K562 (cell line): ENCODE measurements at regions not wholly inside any gene's neighbourhood (a gene's known extent, or its start where the extent isn't known, plus 50 kb on each side); places are given as distances from the start of the nearest gene placed in this dataset.

Experiments used
- CHD4 ChIP-seq: fragments of 200-600 bp; sonication (generic); IDR thresholded peaks from 3 replicates; pipeline ENCODE4 v1.6.1; 2012; ENCODE audit warnings: low read depth, mild to moderate bottlenecking, mixed read lengths, low read length, inconsistent platforms; ENCODE audit not compliant: insufficient read depth, insufficient replicate concordance, poor library complexity, severe bottlenecking
- CTCF ChIP-seq, 3 experiments: IDR thresholded peaks in 2 of 3; conservative IDR thresholded peaks in 1 of 3; 2 replicates each; pipeline ENCODE4 v1.5.1; 2011 to 2012; ENCODE audit warnings: low read length in 3 of 3, mild to moderate bottlenecking in 3 of 3, control low read depth in 2 of 3, improper control_type of control experiment in 1 of 3, inconsistent platforms in 1 of 3, low read depth in 1 of 3, mixed read lengths in 1 of 3, moderate library complexity in 1 of 3; ENCODE audit not compliant: insufficient read depth in 2 of 3
- EGR1 ChIP-seq: fragments of 450-650 bp; conservative IDR thresholded peaks from 2 replicates; pipeline ENCODE4 v1.6.1; 2017; ENCODE audit warnings: mild to moderate bottlenecking
- HNRNPLL ChIP-seq: fragments of 200-400 bp; formaldehyde crosslinking; IDR thresholded peaks from 2 replicates; pipeline ENCODE4 v1.6.1; 2017; ENCODE audit warnings: low read length, low read depth, mild to moderate bottlenecking; ENCODE audit not compliant: poor library complexity, severe bottlenecking
- MLLT1 ChIP-seq, 2 experiments: fragments of 450-650 bp; IDR thresholded peaks; 2 replicates each; pipeline ENCODE4 v1.6.1; 2016
- PATZ1 ChIP-seq: fragments of 250-450 bp; sonication (Bioruptor Pico); IDR thresholded peaks from 2 replicates; pipeline ENCODE4 v1.5.0; 2020; ENCODE audit warnings: mild to moderate bottlenecking, borderline replicate concordance
- POLR2B ChIP-seq: fragments of 450-650 bp; IDR thresholded peaks from 2 replicates; pipeline ENCODE4 v1.6.1; 2018; ENCODE audit warnings: low read depth; ENCODE audit not compliant: partially characterized antibody
- RFX1 ChIP-seq: fragments of 450-650 bp; IDR thresholded peaks from 2 replicates; pipeline ENCODE4 v1.6.1; 2016; ENCODE audit warnings: mild to moderate bottlenecking, moderate library complexity
- TBL1XR1 ChIP-seq, 2 experiments: IDR thresholded peaks; 2 replicates each; pipeline ENCODE4 v1.6.1; 2012; ENCODE audit warnings: improper control_type of control experiment in 2 of 2, low read length in 2 of 2, mild to moderate bottlenecking in 1 of 2
- ZBTB17 ChIP-seq: fragments of 450-650 bp; formaldehyde crosslinking; IDR thresholded peaks from 2 replicates; pipeline ENCODE4 v1.4.0; 2020; ENCODE audit warnings: mild to moderate bottlenecking
- ZFP36 ChIP-seq: fragments of 150-350 bp; IDR thresholded peaks from 2 replicates; pipeline ENCODE4 v1.6.1; 2018; ENCODE audit warnings: low read length, low read depth; ENCODE audit not compliant: partially characterized antibody
- ZKSCAN8 ChIP-seq: fragments of 200-800 bp; sonication (Bioruptor generic); IDR thresholded peaks from 2 replicates; pipeline ENCODE4 v1.6.1; 2016; ENCODE audit warnings: missing genetic modification characterization, missing compliant biosample characterization
- ZNF274 ChIP-seq: IDR thresholded peaks from 2 replicates; pipeline ENCODE4 v1.6.1; 2011; ENCODE audit warnings: low read depth, mild to moderate bottlenecking, low read length, moderate library complexity, borderline replicate concordance

GRCh38 chrX:43500246-43500645 lies 155.9 kb upstream of the MAOA start:
- TF ChIP-seq RFX1 (no peak), PATZ1 (CRISPR knock-in tag) (no peak), ZFP36 (no peak), HNRNPLL (no peak), MLLT1 (IDR thresholded peaks at IDR 0.05) (no peak), TBL1XR1 (IDR thresholded peaks at IDR 0.05; ENCODE audit: low read length in 2 of 2) (no peak), CHD4 (no peak), ZKSCAN8 (CRISPR knock-in tag) (no peak), ZNF274 (no peak), POLR2B (no peak), EGR1 (no peak), CTCF (IDR thresholded peaks at IDR 0.05 in 2 of 3, conservative IDR thresholded peaks at IDR 0.05 in 1 of 3; ENCODE audit: insufficient read depth in 2 of 3, low read depth in 1 of 3, low read length in 3 of 3) (no peak), ZBTB17 (no peak)
